SJCRH30 (cell line): ENCODE measurements at regions not wholly inside any gene's neighbourhood (a gene's known extent, or its start where the extent isn't known, plus 50 kb on each side); places are given as distances from the start of the nearest gene placed in this dataset.
"Not testable (repeated sequence)": the region's sequence is repeated elsewhere in the genome, so short reads cannot be mapped to it uniquely, and the experiment has no call there.

Source experiments
- DNase-seq, 2 experiments: peaks; one replicate each; pipeline ENCODE4 v3.0.0-alpha.2; 2015 to 2020
- H3K27ac ChIP-seq: fragments of 250-450 bp; sonication (Bioruptor Pico); 2 replicates; pipeline ENCODE4 v1.5.1; 2020; ENCODE audit warnings: mild to moderate bottlenecking, moderate library complexity
- H3K27me3 ChIP-seq: fragments of 250-450 bp; sonication (Bioruptor Pico); 2 replicates; pipeline ENCODE4 v1.5.1; 2020; ENCODE audit warnings: mild to moderate bottlenecking, moderate library complexity
- H3K36me3 ChIP-seq: fragments of 250-450 bp; sonication (Bioruptor Pico); 2 replicates; pipeline ENCODE4 v1.5.1; 2020; ENCODE audit warnings: mild to moderate bottlenecking, moderate library complexity
- H3K4me1 ChIP-seq: fragments of 250-450 bp; sonication (Bioruptor Pico); 2 replicates; pipeline ENCODE4 v1.5.1; 2020; ENCODE audit warnings: mild to moderate bottlenecking, moderate library complexity
- H3K4me3 ChIP-seq: fragments of 250-450 bp; sonication (Bioruptor Pico); 2 replicates; pipeline ENCODE4 v1.5.1; 2020; ENCODE audit warnings: mild to moderate bottlenecking, moderate library complexity
- H3K9me3 ChIP-seq: fragments of 250-450 bp; sonication (Bioruptor Pico); replicated peaks from 2 replicates; pipeline ENCODE4 v1.5.1; 2020; ENCODE audit warnings: mild to moderate bottlenecking, moderate library complexity

DNA sequence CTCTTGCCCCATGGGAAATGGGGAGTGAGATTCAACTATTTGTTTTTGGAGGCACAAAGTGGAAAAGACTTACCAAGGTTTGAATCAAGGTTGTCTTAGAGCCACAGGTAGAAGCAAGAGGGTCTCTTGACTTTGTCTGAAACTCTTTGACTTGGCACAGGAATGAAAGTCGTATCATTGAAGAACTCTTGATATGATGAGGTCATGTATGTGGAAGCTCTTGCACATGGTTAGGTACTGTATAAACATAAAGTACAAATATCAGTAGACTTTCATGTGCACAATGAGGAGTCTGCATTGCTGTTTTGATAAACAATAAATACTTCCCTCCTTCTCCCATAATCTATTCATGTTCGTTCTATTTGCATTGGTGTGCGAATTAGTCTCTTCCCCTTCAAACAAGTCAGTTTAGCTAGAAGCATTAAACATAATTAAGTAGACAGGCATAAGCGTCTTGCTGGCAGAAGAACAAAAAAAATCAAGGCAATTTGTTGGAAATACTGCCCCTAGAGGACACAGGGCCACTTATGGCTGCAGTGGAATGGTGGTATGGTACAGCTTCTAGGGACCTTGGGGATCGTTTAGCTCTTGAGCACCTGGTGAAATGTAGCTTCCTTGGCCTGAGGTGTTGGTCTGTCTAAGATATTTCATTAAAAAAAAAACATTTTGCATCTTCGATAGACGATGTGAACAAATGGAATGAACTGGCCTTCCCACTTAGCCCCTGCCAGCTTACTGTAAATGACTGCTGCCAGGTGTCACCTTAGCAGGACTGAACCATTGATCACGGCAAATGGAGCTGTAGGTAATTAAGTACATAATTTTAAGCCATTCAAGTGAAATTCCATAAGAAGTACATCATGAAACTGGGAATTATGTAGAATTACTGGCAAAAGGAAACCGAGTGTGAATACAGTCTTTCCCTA, 218.0 kb upstream of the GALNT2 start:
- H3K36me3 ChIP-seq: no peaks in the 10 kb centered on the region
- H3K27ac ChIP-seq: no peak overlapping the region
- no peak overlapping the region for H3K4me3 ChIP-seq
- no peaks in the 10 kb centered on the region for H3K9me3 ChIP-seq
- H3K27me3 ChIP-seq: no peaks in the 10 kb centered on the region
- no peaks in the 10 kb centered on the region for H3K4me1 ChIP-seq
- peak in 1 of 2 experiments; percentile 45 for DNase-seq

DNA sequence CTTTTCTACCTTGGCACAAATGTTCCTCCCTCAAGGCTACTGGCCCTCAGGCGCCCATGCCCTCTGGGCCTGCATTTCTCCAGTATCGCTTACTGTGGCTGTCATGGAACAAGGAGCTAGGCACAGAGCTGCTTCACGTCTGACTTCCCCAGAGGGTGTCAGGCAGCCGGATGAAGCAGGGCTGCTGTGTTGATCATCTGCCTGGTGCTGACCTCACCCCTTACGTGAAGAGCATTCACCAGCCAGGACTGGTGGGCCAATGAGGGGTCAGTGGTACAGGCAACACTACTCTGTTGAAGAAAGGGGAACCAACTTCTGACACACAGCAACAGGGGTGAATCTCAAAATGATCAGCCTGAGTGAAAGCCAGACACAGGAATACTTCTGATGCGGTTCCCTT, 215.5 kb upstream of the GALNT2 start:
- Histone ChIP-seq H3K27me3 (no peaks in the 10 kb centered on the region; the same call in 1 of the 2 replicates), H3K27ac (no peak overlapping the region), H3K4me1 (no peaks in the 10 kb centered on the region), H3K36me3 (no peaks in the 10 kb centered on the region), H3K9me3 (no peaks in the 10 kb centered on the region), H3K4me3 (no peak overlapping the region)
- no peak for DNase-seq

- Histone ChIP-seq H3K4me1 (no peaks in the 10 kb centered on the region), H3K36me3 (no peaks in the 10 kb centered on the region), H3K4me3 (no peak overlapping the region), H3K27me3 (no peaks in the 10 kb centered on the region; the same call in 1 of the 2 replicates), H3K9me3 (no peaks in the 10 kb centered on the region), H3K27ac (no peak overlapping the region)
- no peak for DNase-seq
Measured at GRCh38 chr1:229853751-229854150, 213.3 kb upstream of the GALNT2 start.

DNA sequence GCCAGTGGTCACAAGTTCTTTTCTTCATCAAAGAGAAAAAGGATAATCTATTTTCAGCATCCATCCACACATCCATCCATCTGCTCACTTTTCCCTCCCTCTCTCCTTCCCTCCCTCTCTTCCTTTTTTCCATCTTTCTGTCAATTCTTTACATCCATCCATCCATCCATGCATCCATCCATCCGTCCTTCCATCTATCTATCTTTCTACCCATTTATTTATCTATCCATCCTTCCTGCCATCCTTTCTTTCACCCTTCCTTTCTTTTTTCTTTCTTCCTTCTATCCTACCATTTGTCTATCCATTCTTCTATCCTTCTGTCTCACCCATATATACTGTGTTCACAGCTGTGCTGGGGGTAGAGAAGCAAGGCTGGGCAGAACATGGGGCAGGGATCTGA, 212.4 kb upstream of the GALNT2 start:
- no peaks in the 10 kb centered on the region for H3K4me1 ChIP-seq
- no peaks in the 10 kb centered on the region; the same call in 1 of the 2 replicates for H3K27me3 ChIP-seq
- H3K4me3 ChIP-seq: no peak overlapping the region
- no peak overlapping the region for H3K27ac ChIP-seq
- H3K36me3 ChIP-seq: no peaks in the 10 kb centered on the region
- no peak for DNase-seq
- no peaks in the 10 kb centered on the region for H3K9me3 ChIP-seq

DNA sequence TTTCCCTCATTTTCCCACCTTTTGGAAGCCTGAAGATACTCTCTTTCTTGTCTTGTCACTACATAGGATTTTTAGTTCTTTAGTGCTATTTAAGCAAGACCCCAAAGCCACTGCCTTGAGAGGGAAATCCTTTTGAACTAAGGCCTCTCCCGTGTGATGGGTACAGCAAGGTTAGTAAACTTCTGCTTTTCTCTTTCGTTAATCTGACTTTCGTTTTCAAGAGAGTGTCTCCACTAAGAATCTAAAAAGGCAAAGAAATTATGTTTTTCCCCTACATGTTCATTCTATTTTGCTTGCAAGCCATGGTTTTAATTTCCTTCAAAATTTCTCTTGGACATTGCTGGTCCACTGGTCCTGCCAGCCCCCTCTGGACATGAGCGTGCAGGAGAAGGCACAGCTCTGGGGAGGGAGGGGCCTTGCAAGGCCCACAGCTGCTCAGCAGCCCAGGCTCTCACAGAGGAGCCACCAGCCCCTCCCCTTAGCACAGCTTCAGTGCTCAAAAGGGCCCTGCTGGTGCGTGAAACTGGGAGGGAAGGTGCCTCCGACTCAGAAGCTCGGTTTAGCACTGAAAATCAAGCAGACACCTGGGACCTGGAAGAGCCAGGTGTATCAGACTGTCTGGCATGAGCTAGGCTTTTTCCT, 210.9 kb upstream of the GALNT2 start:
- no peaks in the 10 kb centered on the region for H3K9me3 ChIP-seq
- no peaks in the 10 kb centered on the region for H3K36me3 ChIP-seq
- no peaks in the 10 kb centered on the region; the same call in 1 of the 2 replicates for H3K27me3 ChIP-seq
- H3K27ac ChIP-seq: no peak overlapping the region
- no peaks in the 10 kb centered on the region for H3K4me1 ChIP-seq
- peak in 1 of 2 experiments; percentile 21 for DNase-seq
- H3K4me3 ChIP-seq: no peak overlapping the region

- Histone ChIP-seq H3K27ac (no peak overlapping the region), H3K4me1 (no peaks in the 10 kb centered on the region), H3K27me3 (no peaks in the 10 kb centered on the region; the same call in 1 of the 2 replicates), H3K9me3 (no peaks in the 10 kb centered on the region), H3K36me3 (no peaks in the 10 kb centered on the region), H3K4me3 (no peak overlapping the region)
- DNase-seq: no peak
Measured at GRCh38 chr1:229857585-229857984, 209.5 kb upstream of the GALNT2 start.

DNA sequence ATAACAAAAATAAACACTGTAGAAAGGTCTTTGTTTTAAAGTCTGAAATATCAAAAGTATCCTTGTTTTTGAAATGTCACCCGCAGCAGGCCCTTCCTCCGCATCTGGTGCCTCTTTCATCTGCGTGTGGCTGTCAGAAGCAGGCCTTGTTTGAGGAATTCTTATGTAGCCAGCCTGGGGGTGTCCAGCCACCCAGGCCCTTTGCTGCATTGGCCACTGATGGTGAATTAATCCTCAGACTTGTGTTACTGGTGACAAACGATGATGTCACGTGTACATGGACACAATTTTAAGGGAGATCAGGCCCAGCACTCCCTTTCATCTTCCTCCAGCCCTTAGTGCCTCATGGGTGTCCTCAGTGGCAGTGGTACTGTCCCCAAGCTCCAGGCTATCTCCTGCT, 208.0 kb upstream of the GALNT2 start:
- Histone ChIP-seq H3K36me3 (no peaks in the 10 kb centered on the region), H3K4me1 (no peaks in the 10 kb centered on the region), H3K27me3 (no peaks in the 10 kb centered on the region; the same call in 1 of the 2 replicates)

DNA sequence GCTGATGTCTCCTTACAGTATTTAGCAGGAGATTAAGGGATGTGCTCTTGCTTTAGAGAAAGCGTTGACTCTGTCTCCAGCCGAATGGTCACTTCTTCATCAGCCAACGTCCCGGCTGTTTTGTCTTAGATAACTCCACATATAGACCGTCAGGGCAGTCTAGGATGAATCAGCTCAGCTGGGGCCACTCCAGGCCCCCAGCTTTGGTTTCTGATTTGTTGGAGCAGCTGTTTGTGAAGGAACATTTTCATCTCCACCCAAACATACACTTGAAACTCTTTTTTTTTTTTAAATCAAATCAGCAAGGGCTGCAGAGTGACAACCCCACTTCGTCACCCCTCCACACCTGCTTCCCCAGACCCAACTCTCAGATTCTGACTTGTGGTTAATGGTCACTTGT, 206.1 kb upstream of the GALNT2 start:
- H3K36me3 ChIP-seq: no peaks in the 10 kb centered on the region
- no peak overlapping the region for H3K27ac ChIP-seq
- no peaks in the 10 kb centered on the region for H3K27me3 ChIP-seq
- no peaks in the 10 kb centered on the region for H3K9me3 ChIP-seq
- peak in 1 of 2 experiments; percentile 14 for DNase-seq
- H3K4me1 ChIP-seq: no peaks in the 10 kb centered on the region
- H3K4me3 ChIP-seq: no peak overlapping the region

More for the DNA sequence above, 208.0 kb upstream of the GALNT2 start:
- Histone ChIP-seq H3K27ac (no peak overlapping the region), H3K4me3 (no peak overlapping the region), H3K9me3 (no peaks in the 10 kb centered on the region)
- DNase-seq: no peak

GRCh38 chr1:229862017-229862774, 204.8 kb upstream of the GALNT2 start:
- Histone ChIP-seq H3K4me1 (no peaks in the 10 kb centered on the region), H3K36me3 (no peaks in the 10 kb centered on the region), H3K4me3 (no peak overlapping the region), H3K9me3 (no peaks in the 10 kb centered on the region), H3K27ac (no peak overlapping the region), H3K27me3 (no peaks in the 10 kb centered on the region)
- no peak for DNase-seq

DNA sequence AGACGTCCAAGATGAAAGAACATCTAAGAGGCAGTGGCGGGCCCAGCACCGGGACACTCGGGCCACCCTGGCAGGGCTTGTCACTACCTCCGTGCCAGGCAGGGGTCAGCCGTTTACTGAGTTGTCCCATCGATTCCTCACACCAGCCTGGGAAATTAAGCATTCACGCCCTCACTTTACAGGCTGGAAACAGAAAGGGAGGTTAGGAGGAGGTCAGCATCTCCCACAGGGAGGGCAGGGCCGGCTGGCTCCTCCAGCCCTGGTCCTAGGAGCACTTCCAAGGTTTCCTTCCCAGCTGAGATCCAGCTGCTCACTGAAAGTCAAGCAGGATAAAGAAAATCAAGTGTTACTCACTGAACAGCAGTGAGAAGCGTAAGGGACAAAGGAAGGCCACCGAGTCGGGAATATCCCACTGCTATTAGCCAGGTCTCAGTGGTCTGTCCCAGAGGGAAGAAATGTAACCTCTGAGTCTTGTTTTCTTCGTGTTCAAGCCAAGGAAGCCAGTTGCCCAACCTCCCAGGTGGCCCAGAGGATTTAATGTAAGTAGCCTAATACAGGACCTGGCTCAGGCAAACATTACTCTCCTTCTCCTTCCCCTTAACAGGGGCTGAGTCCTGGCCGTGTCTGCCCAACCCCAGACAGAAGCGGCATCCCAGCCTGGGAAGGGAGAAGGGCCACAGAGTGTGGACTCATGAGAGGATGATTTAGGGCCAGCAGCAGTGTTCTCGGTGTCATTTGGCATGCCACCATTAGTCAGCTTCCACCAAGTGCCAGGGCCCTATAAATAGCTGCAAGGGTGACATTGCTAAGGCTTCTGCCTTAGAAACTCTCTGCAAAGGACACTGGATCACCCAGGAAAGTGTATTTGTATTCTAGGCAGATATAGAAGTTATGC, 203.1 kb upstream of the GALNT2 start:
- Histone ChIP-seq H3K4me3 (no peak overlapping the region), H3K36me3 (no peaks in the 10 kb centered on the region), H3K27ac (no peak overlapping the region), H3K9me3 (no peaks in the 10 kb centered on the region), H3K4me1 (no peaks in the 10 kb centered on the region), H3K27me3 (no peaks in the 10 kb centered on the region)
- no peak for DNase-seq

DNA sequence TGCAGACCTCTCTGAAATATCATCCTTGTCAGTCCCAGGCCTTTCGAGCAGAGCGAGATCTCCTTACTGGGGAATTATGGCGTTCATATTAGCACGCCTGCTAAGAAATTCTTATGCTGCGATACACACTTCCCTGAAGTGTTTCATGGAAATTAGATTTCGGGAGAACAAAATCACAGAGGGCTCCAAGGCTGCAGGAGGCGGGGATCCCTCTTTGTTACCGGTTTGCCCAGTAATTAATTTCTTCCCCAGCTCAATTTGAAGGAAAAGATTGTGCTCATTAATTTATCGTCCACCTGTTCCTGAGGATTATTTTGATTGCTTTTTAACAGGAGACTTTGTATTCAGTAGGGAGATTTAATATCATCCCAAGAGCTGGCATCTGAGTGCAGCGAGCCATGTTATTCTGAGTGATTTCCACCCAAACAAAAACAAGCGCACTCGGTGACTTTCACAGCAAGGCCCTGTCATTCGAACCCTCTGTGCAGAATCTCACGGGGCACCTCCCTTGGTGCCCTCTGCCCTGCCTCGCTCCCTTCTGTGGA, 202.3 kb upstream of the GALNT2 start:
- H3K27ac ChIP-seq: no peak overlapping the region
- DNase-seq: no peak
- no peaks in the 10 kb centered on the region for H3K27me3 ChIP-seq
- no peaks in the 10 kb centered on the region for H3K4me1 ChIP-seq
- no peaks in the 10 kb centered on the region for H3K9me3 ChIP-seq
- H3K36me3 ChIP-seq: no peaks in the 10 kb centered on the region
- H3K4me3 ChIP-seq: no peak overlapping the region

- H3K27me3 ChIP-seq, DNase-seq, H3K4me1 ChIP-seq, H3K36me3 ChIP-seq, H3K4me3 ChIP-seq, H3K27ac ChIP-seq, H3K9me3 ChIP-seq: not testable (repeated sequence)
Measured at GRCh38 chr1:229865321-229865720, 201.7 kb upstream of the GALNT2 start.

DNA sequence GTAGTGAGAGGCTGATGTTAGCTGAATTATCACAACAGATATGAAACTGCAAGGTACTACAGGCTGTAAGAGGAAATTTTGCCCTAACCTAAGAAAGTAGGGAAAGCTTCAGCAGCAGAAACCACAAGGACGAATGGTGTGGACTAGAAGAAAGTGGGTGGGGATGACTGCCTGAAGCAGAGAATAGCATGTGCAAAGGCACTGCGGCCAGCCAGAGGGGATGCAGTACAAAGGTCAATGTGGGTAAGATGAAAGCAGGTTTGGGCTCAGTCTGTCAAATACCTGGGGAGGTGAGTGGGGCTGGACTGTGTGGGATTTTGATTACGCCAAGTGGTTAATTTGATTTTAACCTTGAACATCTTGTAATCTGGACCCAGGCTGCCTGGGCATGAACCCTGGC, 199.3 kb upstream of the GALNT2 start:
- no peaks in the 10 kb centered on the region for H3K4me1 ChIP-seq
- no peak overlapping the region for H3K27ac ChIP-seq
- no peak for DNase-seq
- no peak overlapping the region for H3K4me3 ChIP-seq
- H3K36me3 ChIP-seq: no peaks in the 10 kb centered on the region
- no peaks in the 10 kb centered on the region for H3K27me3 ChIP-seq
- H3K9me3 ChIP-seq: no peaks in the 10 kb centered on the region

GRCh38 chr1:229869240-229869639, 197.8 kb upstream of the GALNT2 start:
- Histone ChIP-seq H3K9me3 (no peaks in the 10 kb centered on the region), H3K4me1 (no peaks in the 10 kb centered on the region), H3K27ac (no peak overlapping the region), H3K27me3 (no peaks in the 10 kb centered on the region), H3K4me3 (no peak overlapping the region), H3K36me3 (no peaks in the 10 kb centered on the region)
- DNase-seq: no peak
